SK-N-SH treated with all-trans-retinoic acid at 6 μM for 48 hours (cell line): ENCODE measurements at regions not wholly inside any gene's neighbourhood (a gene's known extent, or its start where the extent isn't known, plus 50 kb on each side); places are given as distances from the start of the nearest gene placed in this dataset.

ENCODE experiments used
- ATAC-seq: fragments of 200-7000 bp; cut with Tn5 transposase; 3 replicates; pipeline ENCODE4 v1.9.1; 2020; ENCODE audit warnings: mild to moderate bottlenecking, moderate library complexity
- ARNTL ChIP-seq: fragments of 450-650 bp; formaldehyde crosslinking; IDR thresholded peaks from 2 replicates; pipeline ENCODE4 v1.5.0; 2020; ENCODE audit warnings: low read depth, mild to moderate bottlenecking, moderate library complexity, borderline replicate concordance
- BACH2 ChIP-seq: fragments of 250-450 bp; sonication (Bioruptor Pico); IDR thresholded peaks from 2 replicates; pipeline ENCODE4 v1.9.0; 2021; ENCODE audit warnings: mild to moderate bottlenecking, borderline replicate concordance
- CREB5 ChIP-seq: fragments of 250-450 bp; sonication (Bioruptor Pico); IDR thresholded peaks from 2 replicates; pipeline ENCODE4 v1.5.1; 2020; ENCODE audit warnings: low read depth, mild to moderate bottlenecking, moderate library complexity
- CSDC2 ChIP-seq: fragments of 250-450 bp; sonication (Bioruptor Pico); IDR thresholded peaks from 2 replicates; pipeline ENCODE4 v1.5.0; 2020; ENCODE audit warnings: mild to moderate bottlenecking, moderate library complexity
- CSRNP3 ChIP-seq: fragments of 250-450 bp; sonication (Bioruptor Pico); IDR thresholded peaks from 2 replicates; pipeline ENCODE4 v1.5.1; 2021; ENCODE audit warnings: mild to moderate bottlenecking, moderate library complexity
- ESRRG ChIP-seq: fragments of 250-450 bp; sonication (Bioruptor Pico); IDR thresholded peaks from 2 replicates; pipeline ENCODE4 v1.6.1; 2021; ENCODE audit warnings: mild to moderate bottlenecking
- GLIS3 ChIP-seq: fragments of 250-450 bp; sonication (Bioruptor Pico); IDR thresholded peaks from 2 replicates; pipeline ENCODE4 v1.5.0; 2020; ENCODE audit warnings: mild to moderate bottlenecking, moderate library complexity
- ISL1 ChIP-seq: fragments of 250-450 bp; sonication (Bioruptor Pico); IDR thresholded peaks from 2 replicates; pipeline ENCODE4 v2.1.2; 2022; ENCODE audit warnings: mild to moderate bottlenecking, moderate library complexity
- OSR1 ChIP-seq: fragments of 250-450 bp; sonication (Bioruptor Pico); IDR thresholded peaks from 2 replicates; pipeline ENCODE4 v1.8.0; 2022; ENCODE audit warnings: moderate library complexity, mild to moderate bottlenecking, inconsistent platforms
- PATZ1 ChIP-seq: fragments of 250-450 bp; sonication (Bioruptor Pico); IDR thresholded peaks from 2 replicates; pipeline ENCODE4 v1.8.0; 2020; ENCODE audit warnings: mild to moderate bottlenecking, moderate library complexity, borderline replicate concordance
- PPARA ChIP-seq: fragments of 250-450 bp; sonication (Bioruptor Pico); IDR thresholded peaks from 2 replicates; pipeline ENCODE4 v1.5.0; 2020; ENCODE audit warnings: mild to moderate bottlenecking, borderline replicate concordance
- RARB ChIP-seq: fragments of 250-450 bp; sonication (Bioruptor Pico); IDR thresholded peaks from 2 replicates; pipeline ENCODE4 v1.8.0; 2021; ENCODE audit warnings: mild to moderate bottlenecking, moderate library complexity
- SNAI2 ChIP-seq: fragments of 250-450 bp; sonication (Bioruptor Pico); IDR thresholded peaks from 2 replicates; pipeline ENCODE4 v1.5.0; 2020; ENCODE audit warnings: mild to moderate bottlenecking, moderate library complexity
- TCF4 ChIP-seq: fragments of 250-450 bp; sonication (Bioruptor Pico); IDR thresholded peaks from 2 replicates; pipeline ENCODE4 v1.8.0; 2021; ENCODE audit warnings: mild to moderate bottlenecking, moderate library complexity, borderline replicate concordance
- TSHZ2 ChIP-seq: fragments of 250-450 bp; sonication (Bioruptor Pico); IDR thresholded peaks from 2 replicates; pipeline ENCODE4 v1.5.0; 2020; ENCODE audit warnings: mild to moderate bottlenecking, moderate library complexity
- ZC3H10 ChIP-seq: fragments of 250-450 bp; sonication (Bioruptor Pico); IDR thresholded peaks from 2 replicates; pipeline ENCODE4 v1.5.1; 2021; ENCODE audit warnings: mild to moderate bottlenecking, moderate library complexity
- ZFP3 ChIP-seq: fragments of 250-450 bp; sonication (Bioruptor Pico); IDR thresholded peaks from 2 replicates; pipeline ENCODE4 v1.5.0; 2020; ENCODE audit warnings: mild to moderate bottlenecking, moderate library complexity
- ZFP30 ChIP-seq: fragments of 450-650 bp; formaldehyde crosslinking; IDR thresholded peaks from 2 replicates; pipeline ENCODE4 v1.5.0; 2022; ENCODE audit warnings: mild to moderate bottlenecking, moderate library complexity
- ZNF565 ChIP-seq: fragments of 450-650 bp; formaldehyde crosslinking; conservative IDR thresholded peaks from 2 replicates; pipeline ENCODE4 v1.5.0; 2020; ENCODE audit warnings: low read depth, mild to moderate bottlenecking, moderate library complexity
- ZNF70 ChIP-seq: fragments of 450-650 bp; formaldehyde crosslinking; IDR thresholded peaks from 2 replicates; pipeline ENCODE4 v1.5.0; 2020; ENCODE audit warnings: mild to moderate bottlenecking, moderate library complexity
- TF ChIP-seq, protein P1 (sequence below): fragments of 250-450 bp; sonication (Bioruptor Pico); IDR thresholded peaks from 2 replicates; pipeline ENCODE4 v1.8.0; 2021; ENCODE audit warnings: low read depth, mild to moderate bottlenecking, moderate library complexity, borderline replicate concordance

GRCh38 chr6:56815436-56815835 is 139.5 kb upstream of the BEND6 start:
- ATAC-seq = peak; percentile 41; the same call in 2 of the 3 replicates
- TF ChIP-seq GLIS3 (CRISPR knock-in tag) (no peak), ZFP30 (CRISPR knock-in tag) (no peak), TSHZ2 (no peak), SNAI2 (CRISPR knock-in tag) (no peak), ZC3H10 (CRISPR knock-in tag) (no peak), ISL1 (CRISPR knock-in tag) (no peak), TCF4 (CRISPR knock-in tag) (no peak), ZNF70 (CRISPR knock-in tag) (no peak), ZNF565 (no peak), CSRNP3 (CRISPR knock-in tag) (no peak), ARNTL (CRISPR knock-in tag) (no peak), ESRRG (CRISPR knock-in tag) (no peak), OSR1 (CRISPR knock-in tag) (no peak), BACH2 (CRISPR knock-in tag) (no peak), PATZ1 (no peak), RARB (no peak), ZFP3 (CRISPR knock-in tag) (no peak)
- TF ChIP-seq, protein P1, sequence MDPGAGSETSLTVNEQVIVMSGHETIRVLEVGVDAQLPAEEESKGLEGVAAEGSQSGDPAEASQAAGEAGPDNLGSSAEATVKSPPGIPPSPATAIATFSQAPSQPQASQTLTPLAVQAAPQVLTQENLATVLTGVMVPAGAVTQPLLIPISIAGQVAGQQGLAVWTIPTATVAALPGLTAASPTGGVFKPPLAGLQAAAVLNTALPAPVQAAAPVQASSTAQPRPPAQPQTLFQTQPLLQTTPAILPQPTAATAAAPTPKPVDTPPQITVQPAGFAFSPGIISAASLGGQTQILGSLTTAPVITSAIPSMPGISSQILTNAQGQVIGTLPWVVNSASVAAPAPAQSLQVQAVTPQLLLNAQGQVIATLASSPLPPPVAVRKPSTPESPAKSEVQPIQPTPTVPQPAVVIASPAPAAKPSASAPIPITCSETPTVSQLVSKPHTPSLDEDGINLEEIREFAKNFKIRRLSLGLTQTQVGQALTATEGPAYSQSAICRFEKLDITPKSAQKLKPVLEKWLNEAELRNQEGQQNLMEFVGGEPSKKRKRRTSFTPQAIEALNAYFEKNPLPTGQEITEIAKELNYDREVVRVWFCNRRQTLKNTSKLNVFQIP = no peak

GRCh38 chr6:56814802-56815201 is 140.1 kb upstream of the BEND6 start:
- peak; percentile 30; the same call in 2 of the 3 replicates for ATAC-seq
- TF ChIP-seq ZNF70 (CRISPR knock-in tag) (no peak), SNAI2 (CRISPR knock-in tag) (no peak), PPARA (CRISPR knock-in tag) (no peak), TCF4 (CRISPR knock-in tag) (no peak), RARB (no peak), ZFP3 (CRISPR knock-in tag) (no peak), ESRRG (CRISPR knock-in tag) (no peak), ZNF565 (no peak), ISL1 (CRISPR knock-in tag) (no peak), CSRNP3 (CRISPR knock-in tag) (no peak)

DNA sequence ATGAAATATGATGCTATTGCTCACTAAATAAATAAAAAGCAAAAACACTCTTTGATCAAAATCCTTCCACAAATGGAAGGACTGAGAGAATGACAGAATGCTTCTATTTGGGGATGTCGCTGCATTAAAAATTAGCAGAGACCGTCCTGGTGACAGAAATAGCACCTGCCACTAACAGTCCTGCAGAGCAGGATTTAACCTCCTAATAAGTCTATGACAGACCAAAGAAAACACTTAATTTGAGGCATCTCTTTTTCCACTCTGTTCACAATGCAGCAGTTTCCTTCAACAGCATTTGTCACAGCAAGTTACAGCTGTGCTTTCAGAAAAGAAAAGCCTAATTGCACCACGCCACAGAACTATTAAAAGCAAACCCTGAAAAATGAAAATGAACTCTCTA is 140.6 kb upstream of the BEND6 start:
- no peak; the same call in 2 of the 3 replicates for ATAC-seq
- TF ChIP-seq CSDC2 (CRISPR knock-in tag) (no peak), ZFP3 (CRISPR knock-in tag) (no peak), ZNF70 (CRISPR knock-in tag) (no peak), RARB (no peak), PPARA (CRISPR knock-in tag) (no peak), CREB5 (CRISPR knock-in tag) (no peak), TCF4 (CRISPR knock-in tag) (no peak), TSHZ2 (no peak), ARNTL (CRISPR knock-in tag) (no peak), ZNF565 (no peak), ISL1 (CRISPR knock-in tag) (no peak), BACH2 (CRISPR knock-in tag) (no peak)
- TF ChIP-seq, protein P1 = no peak
